ENCODE measurements at regions not wholly inside any gene's neighbourhood (a gene's known extent, or its start where the extent isn't known, plus 50 kb on each side); places are given as distances from the start of the nearest gene placed in this dataset.

DNA sequence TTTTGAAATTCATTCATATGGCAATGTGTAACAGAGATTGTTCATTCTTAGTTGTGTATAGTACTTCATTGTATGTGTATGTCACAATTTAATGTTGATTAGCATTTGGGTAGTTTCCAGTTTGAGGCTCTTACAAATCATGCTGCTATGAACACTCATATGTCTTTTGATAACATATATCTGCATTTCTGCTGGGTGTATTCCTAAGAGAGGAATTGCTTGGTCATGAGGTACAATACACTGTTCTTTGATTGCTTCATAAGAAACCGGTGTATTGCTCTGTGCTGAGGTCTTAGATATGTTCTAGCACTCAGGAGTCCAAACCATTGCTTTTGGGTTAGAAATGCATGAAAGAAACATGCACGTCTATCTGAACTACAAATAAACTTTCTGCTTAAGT is 492.9 kb upstream of the JAG1 start:
- no peak for TF ChIP-seq EZH2 (IDR thresholded peaks at IDR 0.05)
- TF ChIP-seq, protein P1, sequence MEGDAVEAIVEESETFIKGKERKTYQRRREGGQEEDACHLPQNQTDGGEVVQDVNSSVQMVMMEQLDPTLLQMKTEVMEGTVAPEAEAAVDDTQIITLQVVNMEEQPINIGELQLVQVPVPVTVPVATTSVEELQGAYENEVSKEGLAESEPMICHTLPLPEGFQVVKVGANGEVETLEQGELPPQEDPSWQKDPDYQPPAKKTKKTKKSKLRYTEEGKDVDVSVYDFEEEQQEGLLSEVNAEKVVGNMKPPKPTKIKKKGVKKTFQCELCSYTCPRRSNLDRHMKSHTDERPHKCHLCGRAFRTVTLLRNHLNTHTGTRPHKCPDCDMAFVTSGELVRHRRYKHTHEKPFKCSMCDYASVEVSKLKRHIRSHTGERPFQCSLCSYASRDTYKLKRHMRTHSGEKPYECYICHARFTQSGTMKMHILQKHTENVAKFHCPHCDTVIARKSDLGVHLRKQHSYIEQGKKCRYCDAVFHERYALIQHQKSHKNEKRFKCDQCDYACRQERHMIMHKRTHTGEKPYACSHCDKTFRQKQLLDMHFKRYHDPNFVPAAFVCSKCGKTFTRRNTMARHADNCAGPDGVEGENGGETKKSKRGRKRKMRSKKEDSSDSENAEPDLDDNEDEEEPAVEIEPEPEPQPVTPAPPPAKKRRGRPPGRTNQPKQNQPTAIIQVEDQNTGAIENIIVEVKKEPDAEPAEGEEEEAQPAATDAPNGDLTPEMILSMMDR (IDR thresholded peaks at IDR 0.05 in 2 of 3, conservative IDR thresholded peaks at IDR 0.05 in 1 of 3; ENCODE audit: borderline replicate concordance in 1 of 3, insufficient read depth in 1 of 3, low read depth in 2 of 3, low read length in 2 of 3): no peak
- no peak for TF ChIP-seq ZNF274 (IDR thresholded peaks at IDR 0.05; ENCODE audit: low read depth, low read length)
- no peak for TF ChIP-seq POLR2A (IDR thresholded peaks at IDR 0.05; ENCODE audit: borderline replicate concordance, extremely low read depth, insufficient read depth, insufficient read length)
- TF ChIP-seq CEBPB (IDR thresholded peaks at IDR 0.05; ENCODE audit: low read depth): no peak
